IPS-NIHi11 (cell line): ENCODE measurements at regions not wholly inside any gene's neighbourhood (a gene's known extent, or its start where the extent isn't known, plus 50 kb on each side); places are given as distances from the start of the nearest gene placed in this dataset.
"Not testable (repeated sequence)": the region's sequence is repeated elsewhere in the genome, so short reads cannot be mapped to it uniquely, and the experiment has no call there.

Experiments
- DNase-seq: peaks from one replicate; pipeline ENCODE4 v3.0.0; 2012; ENCODE audit warnings: mixed read lengths, low spot score

DNA sequence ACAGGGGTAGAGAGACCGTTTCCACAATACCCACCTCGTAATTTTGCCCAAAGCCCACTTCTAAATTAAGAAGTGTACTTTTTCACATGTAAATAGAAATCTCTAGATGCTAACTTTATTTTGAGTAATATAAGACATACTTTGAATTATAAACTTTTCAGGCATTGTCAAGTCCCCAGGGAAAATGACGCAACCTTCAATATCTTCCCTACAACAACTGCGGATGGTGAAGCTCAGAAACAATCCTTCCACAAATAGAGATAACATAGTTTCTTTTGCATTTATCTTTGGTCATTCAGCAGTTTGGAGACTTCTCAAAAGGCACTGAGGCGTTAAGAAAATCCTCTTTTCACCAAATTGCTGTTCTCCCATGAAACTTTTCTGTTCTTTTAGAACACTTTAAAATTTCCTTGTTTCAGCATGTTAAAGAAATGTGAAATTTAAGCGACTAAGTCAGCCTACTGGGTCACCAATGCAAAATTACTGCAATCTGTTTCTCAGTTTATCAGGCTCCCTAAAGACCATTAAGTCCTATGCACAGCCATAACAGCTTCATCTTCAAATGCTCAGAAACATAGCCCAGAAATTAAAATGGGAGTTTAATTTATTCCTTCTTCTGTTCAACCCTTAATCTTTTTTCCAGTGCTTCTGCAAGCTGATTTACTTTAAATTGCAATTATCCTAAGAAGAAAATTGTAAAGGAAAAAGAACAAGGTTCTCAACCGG is 118.3 kb upstream of the DNAJC10 start:
- no peak for DNase-seq

DNA sequence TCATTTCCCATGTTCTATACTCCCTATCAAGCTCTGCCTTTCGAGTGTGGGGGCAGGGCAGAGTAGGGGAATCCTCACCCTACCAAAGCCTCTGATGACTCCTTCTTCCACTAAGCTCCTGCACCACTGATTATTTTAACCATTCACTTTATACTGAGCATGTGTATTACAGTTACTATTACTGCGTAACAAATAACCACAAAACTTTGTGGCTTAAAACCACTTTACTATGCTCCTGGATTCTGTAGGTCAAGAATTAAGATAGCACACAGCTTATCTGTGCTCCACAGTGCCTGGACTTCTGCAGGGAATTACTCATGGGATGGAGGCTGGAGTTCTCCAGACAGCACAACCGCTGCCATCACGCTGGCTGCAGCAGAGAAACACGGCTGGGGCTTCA is 117.4 kb upstream of the DNAJC10 start:
- no peak for DNase-seq

DNA sequence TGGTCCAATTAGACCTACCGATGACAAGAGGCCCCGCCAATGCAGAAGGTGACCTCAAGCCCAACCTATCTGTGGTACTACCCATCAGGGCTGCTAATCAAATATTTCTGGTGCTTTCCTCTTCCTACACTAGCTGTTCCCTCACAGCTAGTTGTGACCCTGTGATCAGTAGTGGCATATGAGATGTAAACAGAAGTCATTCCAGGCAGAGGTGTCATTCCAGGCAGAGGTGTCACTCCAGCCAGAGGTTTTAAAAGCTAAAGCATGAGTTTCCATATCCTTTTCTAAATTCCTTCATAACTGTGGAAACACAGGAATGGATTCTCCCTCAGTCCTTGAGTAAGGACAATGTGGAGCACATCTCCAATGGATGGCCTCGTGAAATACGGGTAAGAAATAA is 110.9 kb upstream of the DNAJC10 start:
- no peak for DNase-seq

DNA sequence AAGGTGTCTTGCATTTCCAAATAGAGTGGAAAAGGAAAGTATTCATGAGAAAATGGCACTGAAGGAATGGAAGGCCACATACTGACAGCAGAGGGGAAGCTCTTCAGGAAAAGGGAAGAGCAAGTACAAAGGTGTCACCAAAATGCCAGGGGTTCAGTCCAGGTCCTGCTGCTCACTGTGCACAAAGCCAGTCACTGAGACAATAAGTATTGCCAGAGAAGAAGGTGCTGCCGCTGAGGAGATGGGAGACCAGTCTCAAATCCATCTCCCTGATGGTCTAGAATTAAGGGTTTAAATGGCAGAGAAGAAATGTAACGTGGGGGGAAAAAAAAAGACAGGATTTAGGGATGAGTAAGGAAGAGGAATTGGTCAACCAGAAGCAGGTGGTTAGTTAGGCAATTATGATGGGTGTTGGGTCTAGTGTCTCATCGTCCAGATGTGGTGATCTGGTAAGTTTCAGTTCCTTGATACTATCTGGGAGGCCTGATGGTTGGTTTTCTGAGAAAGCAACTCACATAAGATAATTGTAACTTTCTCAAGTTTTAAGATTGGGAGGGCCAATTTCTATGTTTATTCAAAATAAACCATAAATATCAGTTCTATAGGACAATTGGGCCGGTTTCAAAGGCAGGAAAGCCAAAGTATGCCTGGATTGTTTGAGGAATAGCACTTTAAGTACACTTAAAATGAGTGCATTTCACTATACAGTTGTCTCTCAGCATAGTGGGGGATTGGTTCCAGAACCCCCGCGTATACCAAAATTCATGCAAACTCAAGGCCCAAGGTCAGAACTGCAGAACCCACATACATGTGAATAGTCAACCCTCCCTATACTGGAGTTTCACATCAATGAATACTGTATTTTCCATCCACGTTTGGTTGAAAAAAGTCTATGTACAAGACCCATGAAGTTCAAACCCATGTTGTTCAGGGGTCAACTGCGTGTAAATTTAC is 109.1 kb upstream of the DNAJC10 start:
- DNase-seq = no peak

DNA sequence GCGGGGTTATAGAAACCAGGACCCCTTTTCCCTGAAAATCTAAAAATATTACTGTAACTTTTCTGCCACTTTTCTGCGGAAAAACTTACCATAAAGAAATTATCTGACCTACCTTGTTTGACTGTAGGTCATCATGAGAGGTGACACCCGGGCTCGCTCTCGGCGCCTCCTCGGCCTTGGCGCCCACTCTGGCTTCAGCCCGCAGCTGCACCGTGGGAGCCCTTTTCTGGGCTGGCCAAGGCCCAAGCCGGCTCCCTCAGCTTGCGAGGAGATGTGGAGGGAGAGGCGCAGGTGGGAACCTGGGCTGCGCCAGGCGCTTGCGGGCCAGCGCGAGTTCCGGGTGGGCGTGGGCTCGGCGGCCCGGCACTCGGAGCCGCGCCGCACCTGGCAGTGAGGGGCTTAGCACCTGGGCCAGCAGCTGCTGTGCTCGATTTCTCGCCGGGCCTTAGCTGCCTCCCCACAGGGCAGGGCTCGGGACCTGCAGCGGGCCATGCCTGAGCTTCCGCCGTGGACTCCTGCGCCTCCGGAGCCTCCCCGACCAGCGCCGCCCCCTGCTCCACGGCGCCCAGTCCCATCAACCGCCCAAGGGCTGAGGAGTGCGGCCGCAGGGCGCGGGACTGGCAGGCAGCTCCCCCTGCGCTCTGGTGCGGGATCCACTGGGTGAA is 107.7 kb upstream of the DNAJC10 start:
- DNase-seq = no peak

DNA sequence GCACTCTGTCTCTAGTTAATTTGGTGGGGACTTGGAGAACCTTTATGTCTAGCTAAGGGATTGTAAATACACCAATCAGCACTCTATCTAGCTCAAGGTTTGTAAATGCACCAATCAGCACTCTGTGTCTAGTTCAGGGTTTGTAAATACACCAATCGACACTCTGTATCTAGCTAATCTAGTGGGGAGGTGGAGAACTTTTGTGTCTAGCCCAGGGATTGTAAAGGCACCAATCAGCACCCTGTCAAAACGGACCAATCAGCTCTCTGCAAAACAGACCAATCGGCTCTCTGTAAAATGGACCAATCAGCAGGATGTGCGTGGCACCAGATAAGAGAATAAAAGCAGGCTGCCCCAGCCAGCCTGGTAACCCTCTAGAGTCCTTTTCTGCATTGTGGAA is 107.1 kb upstream of the DNAJC10 start:
- DNase-seq = not testable (repeated sequence)

DNA sequence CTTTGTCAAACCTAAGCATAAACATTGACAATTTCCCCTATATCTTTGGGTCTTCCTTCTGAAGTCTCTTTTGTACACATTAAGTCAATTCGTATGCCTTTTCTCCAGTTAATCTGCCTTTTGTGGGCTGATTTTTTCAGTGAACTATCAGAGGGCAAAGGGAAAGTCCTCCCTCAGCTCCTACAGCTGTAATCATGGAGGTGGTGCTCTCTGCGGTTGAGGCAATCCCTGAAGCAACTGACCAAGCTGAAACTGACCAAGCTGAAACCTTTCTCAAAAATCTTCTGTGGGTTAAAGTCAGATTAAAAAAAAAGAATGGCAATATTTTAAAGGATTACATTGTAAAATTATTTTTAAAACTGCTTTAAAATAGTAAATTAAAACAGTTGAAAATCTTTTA is 105.8 kb upstream of the DNAJC10 start:
- DNase-seq = no peak

DNA sequence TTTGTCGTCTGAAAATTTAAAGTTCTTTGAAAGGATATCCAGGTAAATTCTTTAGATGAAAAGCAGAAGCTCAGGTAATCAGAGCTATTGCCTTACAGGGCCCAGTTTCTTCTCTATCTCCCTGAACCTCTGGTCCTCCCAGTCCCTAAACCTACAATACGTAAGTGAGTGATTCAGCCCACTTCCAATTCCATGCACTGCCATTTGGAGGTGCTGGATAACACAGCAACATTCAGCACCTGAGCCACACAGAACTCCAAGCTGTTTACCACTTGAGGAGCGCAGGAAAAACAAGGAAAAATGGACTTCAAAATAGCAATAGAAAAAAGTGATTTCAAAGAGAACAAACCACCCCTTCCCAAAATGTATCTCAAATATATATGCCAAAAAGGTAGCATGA is 105.0 kb upstream of the DNAJC10 start:
- DNase-seq = no peak

DNA sequence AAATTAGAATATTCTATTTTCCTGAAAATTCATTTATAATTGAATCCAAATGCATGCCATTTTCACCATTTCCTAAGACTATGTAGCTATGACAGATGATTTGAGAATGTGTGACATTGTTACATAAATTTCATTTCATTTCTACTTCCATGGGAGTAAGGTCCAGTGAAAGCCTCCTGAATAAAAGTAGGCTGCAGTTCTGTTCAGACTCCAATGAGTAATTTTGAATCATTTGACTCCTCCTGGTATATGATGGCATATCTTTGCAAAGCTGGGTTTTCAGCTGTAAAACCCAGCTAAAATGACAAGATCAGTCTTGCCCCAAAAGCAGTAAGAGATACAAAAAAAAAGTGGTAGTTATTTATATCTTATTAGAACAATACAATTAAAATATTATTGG is 101.0 kb upstream of the DNAJC10 start:
- no peak for DNase-seq

DNA sequence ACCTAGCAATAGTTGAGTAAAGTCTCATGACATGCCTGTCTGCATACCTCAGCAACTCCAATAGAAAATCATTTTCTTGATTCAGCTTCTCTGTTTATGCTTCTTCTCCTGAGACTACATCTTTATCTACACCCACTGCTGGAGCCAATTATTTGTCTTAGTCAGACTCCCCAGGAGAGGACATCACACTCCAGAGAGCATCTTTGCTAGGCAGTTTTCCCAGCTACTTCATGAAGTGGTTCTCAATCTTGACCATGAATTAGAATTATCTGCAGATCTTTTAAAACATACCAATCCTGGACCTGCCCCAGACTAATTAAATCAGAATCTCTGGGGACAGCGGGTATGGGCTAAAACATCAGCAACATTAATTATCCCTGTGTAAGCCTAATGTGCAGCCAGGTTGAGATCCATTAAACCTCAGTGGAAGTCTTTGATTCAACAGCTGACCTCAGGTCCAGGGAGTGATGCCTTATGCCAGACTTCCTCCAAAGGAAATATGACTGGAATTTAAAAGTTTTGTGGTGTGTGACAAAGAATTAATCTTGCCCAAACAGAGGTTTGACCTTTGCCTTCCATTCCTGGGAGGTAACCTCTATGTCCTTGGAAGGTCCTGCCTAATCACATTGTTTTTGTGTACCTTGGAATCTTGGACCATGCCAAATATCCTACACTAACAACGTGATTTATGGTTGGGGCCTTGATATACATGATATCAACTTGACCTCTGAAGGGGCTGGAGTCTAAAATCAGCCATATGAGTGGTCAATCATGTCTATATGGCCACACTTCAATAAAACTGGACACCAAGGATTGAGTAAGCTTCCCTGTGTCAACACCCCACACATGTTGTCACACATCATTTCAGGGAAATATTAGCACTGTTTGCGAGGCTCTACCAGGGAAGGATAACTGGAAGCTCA is 99.3 kb upstream of the DNAJC10 start:
- no peak for DNase-seq

DNA sequence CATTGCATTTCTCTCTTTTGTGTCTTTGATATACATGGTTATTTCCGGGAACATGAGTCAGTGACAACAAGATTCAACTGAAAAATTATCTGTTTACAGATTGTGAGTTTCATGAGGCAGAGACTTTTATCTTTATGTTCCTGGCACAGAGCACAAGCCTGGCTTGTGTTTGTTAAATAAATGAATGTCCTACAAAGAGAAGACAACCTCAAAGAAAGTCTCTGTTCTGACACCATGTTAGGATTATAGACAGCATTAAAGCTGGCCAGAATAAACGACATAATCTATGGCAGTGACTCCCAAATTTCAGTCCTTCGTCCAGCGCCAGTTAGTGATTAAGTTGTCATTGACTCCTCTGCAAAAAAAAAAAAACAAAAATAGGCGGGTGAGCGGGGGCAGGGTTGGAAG is 97.4 kb upstream of the DNAJC10 start:
- no peak for DNase-seq

DNA sequence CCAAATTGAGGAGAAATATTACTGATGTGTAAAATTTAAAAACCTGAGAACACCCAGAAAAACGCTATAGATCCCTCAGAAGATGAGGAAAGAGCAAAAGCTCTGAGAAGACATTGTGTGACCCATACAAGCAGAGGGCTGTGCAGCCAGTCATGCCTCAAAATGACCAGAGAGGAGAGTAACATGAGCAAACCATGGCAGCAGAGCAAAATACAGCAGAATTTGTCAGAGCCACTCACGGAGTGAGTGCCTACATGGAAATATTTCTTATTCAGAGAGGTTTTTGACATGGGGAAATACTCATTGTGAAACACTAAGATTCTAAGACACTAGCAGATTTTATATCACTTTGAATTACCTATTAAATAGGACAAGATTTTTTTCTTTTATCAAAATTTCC is 96.8 kb upstream of the DNAJC10 start:
- DNase-seq = no peak

DNA sequence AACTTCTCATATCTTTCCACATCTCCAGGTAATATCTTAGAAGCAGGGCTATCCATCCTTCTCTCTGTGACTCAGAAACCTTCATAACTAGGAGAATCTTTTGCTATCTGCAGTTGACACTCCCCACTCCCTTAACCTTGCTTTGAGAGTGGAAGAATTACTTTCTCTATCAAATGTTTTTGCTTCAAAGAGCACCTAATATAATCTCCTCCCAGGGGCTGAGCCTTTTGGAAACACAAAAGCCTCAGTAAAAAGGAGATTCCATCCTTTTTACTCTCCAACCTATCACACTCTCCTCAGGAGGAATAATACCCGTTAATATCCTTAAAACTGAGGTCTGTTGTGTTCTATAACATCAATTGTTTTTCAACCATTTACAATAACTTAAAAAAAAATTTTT is 94.9 kb upstream of the DNAJC10 start:
- no peak for DNase-seq

DNA sequence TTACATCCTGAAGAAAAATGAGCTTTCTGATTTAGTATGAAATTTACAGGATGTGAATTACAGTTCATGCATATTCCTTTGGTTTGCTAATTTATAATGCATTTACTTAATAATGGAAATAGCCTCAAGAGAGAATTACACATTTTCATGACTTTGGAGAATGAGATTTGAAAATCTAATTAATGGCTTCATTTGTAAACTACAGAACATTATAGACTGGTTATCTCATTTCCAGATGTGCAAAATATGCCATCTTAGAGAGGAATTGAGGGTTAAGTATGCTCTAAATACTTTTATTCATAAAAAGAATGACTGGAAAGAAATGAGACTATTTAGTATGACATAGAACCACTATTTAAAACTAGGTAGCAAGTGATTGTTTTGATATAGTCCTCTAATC is 94.2 kb upstream of the DNAJC10 start:
- DNase-seq = no peak

DNA sequence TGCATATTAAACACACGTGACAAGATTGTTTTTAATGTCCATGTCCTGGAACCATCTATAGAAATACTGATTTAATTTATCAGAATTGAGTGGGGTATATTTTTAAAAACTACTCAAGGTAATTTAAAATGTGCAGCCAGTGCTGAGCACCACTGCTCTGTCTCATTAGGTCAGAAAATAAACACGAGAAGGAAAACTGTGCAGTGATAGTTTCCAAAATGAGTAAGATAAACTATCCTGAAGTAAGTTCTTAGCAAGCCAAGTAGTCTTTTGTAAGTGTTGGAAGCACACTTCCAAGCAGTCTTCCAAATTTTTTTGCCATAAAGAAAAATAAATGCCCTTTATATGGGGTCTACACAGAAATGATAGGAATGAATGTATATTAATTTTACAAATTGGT is 93.8 kb upstream of the DNAJC10 start:
- no peak for DNase-seq

DNA sequence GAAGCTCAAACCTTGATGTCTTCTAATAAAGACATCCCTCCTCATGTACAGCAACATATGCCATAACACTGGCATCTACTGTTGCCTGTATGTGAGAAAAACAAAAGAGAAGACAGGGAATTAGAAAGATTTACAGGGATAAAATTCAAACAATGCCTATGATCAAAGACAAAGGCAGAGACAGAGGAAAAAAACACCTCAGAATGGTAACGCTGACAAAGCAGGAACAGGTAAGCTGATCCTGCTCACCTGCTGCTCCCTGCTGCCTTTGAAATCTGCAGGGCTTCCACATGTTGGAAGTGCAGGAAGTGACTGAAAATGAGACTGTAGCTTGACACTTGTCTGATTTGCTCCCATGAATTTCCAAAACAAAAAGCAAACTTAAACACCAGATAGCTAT is 90.2 kb upstream of the DNAJC10 start:
- peak; percentile 38 for DNase-seq

DNA sequence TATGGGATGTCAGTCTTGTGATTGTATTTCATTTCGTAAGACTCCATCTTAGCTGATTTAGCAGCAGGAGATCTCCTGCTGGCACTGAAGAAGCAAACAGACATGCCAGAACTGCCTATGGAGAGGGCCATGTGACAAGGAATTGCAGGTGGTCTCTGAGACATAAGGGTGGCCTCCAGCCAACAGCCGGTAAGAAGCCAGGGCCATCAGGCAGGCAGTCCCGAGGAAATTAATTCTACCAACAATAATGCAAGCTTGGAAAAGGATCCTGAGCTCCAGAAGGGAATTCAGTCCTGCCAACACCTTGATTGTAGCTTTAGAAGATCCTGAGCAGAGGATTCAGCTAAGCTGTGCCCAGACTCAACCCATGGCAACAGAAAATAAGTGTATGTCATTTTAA is 87.1 kb upstream of the DNAJC10 start:
- DNase-seq = no peak

DNA sequence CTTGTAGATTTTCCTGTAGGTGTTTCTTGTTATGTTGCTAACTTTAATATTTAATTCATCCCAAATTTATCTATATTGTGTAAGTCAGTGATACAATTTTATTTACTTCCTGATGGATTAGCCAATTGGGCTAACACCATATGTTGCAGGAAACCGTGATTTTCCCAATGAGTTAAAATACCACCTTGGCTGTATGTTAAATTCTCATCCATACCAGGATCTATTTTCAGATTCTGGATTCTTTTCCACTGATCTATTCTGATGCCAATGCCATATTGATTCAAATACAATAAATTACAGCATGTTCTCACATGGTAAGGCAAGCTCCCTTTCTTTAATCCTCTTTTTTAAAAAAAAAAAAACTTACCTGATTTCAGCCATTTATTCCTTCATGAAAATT is 85.8 kb upstream of the DNAJC10 start:
- no peak for DNase-seq

DNA sequence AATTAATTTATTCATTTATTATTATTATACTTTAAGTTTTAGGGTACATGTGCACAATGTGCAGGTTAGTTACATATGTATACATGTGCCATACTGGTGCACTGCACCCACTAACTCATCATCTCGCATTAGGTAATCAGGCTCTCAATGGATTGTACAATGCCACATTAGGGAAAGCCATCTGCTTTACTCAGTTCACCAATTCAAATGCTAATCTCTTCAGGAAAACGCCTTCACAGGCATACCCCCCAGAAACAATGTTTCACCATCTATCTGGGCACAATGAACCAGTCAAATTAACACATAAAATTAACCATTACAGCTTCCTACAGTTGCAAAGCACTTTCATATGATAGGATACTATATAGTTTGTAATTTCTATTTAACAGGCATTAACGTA is 84.8 kb upstream of the DNAJC10 start:
- DNase-seq = no peak

DNA sequence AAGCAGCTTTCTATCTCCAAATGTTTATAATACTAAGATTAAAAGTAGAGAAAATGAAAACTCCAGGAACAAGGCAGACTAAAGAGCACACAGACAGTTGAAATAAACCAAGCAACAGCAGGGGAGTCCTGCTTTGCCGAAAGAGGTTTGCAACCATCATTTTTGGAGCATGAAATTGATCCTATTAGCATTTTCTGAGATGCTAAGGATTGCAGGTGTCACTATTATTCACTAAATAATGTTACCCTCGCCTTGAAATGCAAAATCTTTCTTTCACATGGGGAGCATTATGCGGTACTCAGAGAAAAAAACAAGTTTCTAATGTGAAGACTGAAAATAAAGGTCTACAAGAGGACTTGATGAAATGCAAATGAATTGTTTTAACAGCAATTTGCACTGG is 81.7 kb upstream of the DNAJC10 start:
- DNase-seq = no peak

DNA sequence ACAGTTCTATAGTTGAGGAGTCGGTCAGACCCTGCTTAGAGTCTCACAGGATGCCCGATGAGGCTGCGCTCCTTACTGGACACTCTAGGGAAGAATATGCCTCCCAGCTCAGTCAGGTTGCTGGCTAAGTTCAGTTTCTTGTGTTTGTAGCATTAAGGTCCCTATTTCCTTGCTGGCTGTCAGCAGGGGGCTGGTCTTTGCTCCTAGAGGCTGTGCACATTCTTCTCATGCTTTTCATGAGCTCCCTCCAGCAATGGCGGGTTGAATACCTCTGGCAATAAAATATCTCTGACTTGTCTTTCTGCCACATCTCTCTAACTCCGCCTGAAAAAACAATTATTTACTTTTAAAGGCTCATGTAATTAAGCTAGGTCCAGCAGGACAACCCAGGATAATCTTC is 79.4 kb upstream of the DNAJC10 start:
- DNase-seq = no peak

DNA sequence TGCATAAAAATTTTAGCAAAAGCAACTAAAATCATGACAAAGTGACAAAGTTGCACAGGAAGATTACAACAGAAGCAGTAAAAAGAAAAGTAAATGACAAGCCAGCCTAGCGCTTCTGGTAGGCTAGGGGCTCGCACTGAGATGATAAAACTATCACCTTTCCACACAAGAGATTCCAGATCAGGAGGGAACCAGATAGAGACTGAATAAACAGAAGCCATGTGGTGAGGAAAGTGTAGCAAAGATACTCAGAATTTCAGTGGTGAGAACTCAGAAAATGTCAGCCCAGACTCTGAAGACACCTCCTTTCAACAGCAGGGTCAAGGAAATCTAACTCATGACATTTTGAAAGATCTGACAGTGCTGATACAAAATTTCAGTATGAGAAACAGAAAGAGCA is 77.4 kb upstream of the DNAJC10 start:
- no peak for DNase-seq
